ENCODE measurements at regions not wholly inside any gene's neighbourhood (a gene's known extent, or its start where the extent isn't known, plus 50 kb on each side); places are given as distances from the start of the nearest gene placed in this dataset.

DNA sequence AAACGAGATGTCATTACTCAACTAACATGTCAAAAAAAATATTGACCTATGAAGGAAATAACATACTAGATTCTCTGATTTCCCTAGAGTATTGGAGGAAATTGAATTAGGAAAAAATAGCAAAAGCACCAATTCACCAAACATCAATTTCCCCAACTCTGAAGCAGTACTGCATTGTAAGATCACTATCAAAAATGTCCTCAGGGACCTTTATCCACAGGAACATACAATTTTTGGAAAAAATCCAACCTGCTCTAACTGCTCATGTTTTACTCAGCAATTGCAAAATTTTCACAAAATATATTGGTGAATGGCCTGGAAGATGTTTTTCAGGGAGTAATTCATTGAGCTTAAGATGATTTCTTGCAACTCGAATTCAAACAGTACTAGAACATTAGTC lies 239.0 kb upstream of the GIMD1 start:
- H3K36me3 ChIP-seq (ENCODE audit: control insufficient read depth in 1 of 2, insufficient read depth in 2 of 2, low read length in 2 of 2) = no peaks in the 10 kb centered on the region
- no peak overlapping the region for H3K27ac ChIP-seq (ENCODE audit: low read depth, low read length)
- no peaks in the 10 kb centered on the region for H3K9me3 ChIP-seq (ENCODE audit: control insufficient read depth in 1 of 2, low read length in 2 of 2)

DNA sequence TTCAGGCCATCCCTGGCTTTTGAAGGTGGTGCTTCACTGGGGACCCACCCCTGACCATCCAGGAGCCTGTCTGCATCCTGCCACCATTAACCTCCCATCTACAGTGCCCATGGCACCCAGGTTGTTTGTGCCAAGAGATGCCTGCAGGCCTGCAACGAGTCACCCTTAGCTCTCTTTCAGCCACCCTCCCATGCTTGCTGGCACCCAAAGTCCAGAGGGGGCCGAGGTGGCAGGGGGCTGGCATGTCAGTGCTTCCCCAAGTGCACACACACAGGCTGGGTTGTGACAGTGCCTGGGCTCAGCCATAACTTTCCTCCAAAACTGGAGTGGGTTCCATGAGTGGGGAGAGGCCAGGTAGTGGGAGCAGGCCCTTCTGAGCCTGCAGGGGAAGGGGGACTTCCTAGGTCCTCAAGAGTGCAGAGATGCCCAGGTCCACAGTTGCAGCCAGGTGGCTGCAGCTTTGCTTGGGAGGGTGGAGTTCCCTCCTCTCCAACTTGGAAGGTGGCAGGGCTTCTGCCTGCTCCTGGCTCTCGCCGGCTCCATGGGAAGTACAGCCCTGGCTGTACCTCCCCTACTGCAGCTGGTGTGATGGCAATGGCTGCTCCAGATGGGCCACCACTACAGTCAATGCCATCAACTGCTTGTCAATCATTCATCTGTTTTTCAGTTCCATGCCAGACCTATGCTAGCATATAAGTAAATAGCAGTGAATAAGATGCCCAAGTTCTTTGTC lies 235.9 kb upstream of the GIMD1 start:
- Histone ChIP-seq H3K9me3 (ENCODE audit: control insufficient read depth in 1 of 2, low read length in 2 of 2) (no peaks in the 10 kb centered on the region), H3K27ac (ENCODE audit: low read depth, low read length) (no peak overlapping the region)

More for the DNA sequence above, 239.0 kb upstream of the GIMD1 start:
- no peaks in the 10 kb centered on the region for H3K27me3 ChIP-seq (ENCODE audit: control insufficient read depth in 1 of 2, insufficient read depth in 2 of 2, low read length in 2 of 2)
- no peak overlapping the region for H3K9ac ChIP-seq (ENCODE audit: low read depth in 1 of 2, low read length in 2 of 2)
- no peak overlapping the region for H3K4me3 ChIP-seq (ENCODE audit: low read depth in 1 of 2, low read length in 2 of 2)
- no peaks in the 10 kb centered on the region for H3K4me1 ChIP-seq (ENCODE audit: control insufficient read depth in 1 of 2, insufficient read depth in 2 of 2, low read length in 2 of 2)

DNA sequence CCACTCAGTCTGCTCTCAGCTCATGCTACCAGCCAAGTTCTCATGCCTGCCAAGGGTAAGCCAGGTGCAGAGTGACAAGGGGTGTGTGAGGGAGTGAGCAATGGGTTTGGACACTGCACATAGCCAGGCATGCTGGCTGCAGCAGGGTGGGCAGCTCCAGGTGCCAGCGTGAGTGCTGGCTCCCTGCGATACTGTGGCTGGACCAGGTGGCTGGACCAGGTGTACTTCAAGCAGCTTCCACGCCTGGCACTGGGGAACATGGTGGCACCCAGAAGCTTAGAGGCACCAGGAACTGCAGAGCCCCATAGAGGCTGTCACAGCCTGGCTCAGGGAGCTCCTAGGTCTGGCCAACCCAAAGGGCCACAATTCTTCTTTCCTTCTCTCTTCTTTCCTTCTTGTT lies 234.9 kb upstream of the GIMD1 start:
- no peaks in the 10 kb centered on the region for H3K4me1 ChIP-seq (ENCODE audit: control insufficient read depth in 1 of 2, insufficient read depth in 2 of 2, low read length in 2 of 2)
- no peak overlapping the region for H3K27ac ChIP-seq (ENCODE audit: low read depth, low read length)
- no peaks in the 10 kb centered on the region for H3K36me3 ChIP-seq (ENCODE audit: control insufficient read depth in 1 of 2, insufficient read depth in 2 of 2, low read length in 2 of 2)
- H3K27me3 ChIP-seq (ENCODE audit: control insufficient read depth in 1 of 2, insufficient read depth in 2 of 2, low read length in 2 of 2) = no peaks in the 10 kb centered on the region
- H3K9ac ChIP-seq (ENCODE audit: low read depth in 1 of 2, low read length in 2 of 2) = no peak overlapping the region
- H3K9me3 ChIP-seq (ENCODE audit: control insufficient read depth in 1 of 2, low read length in 2 of 2) = no peaks in the 10 kb centered on the region
- H3K4me3 ChIP-seq (ENCODE audit: low read depth in 1 of 2, low read length in 2 of 2) = no peak overlapping the region

More for the DNA sequence above, 235.9 kb upstream of the GIMD1 start:
- Histone ChIP-seq H3K36me3 (ENCODE audit: control insufficient read depth in 1 of 2, insufficient read depth in 2 of 2, low read length in 2 of 2) (no peaks in the 10 kb centered on the region), H3K27me3 (ENCODE audit: control insufficient read depth in 1 of 2, insufficient read depth in 2 of 2, low read length in 2 of 2) (no peaks in the 10 kb centered on the region), H3K9ac (ENCODE audit: low read depth in 1 of 2, low read length in 2 of 2) (no peak overlapping the region), H3K4me1 (ENCODE audit: control insufficient read depth in 1 of 2, insufficient read depth in 2 of 2, low read length in 2 of 2) (no peaks in the 10 kb centered on the region), H3K4me3 (ENCODE audit: low read depth in 1 of 2, low read length in 2 of 2) (no peak overlapping the region)

- Histone ChIP-seq H3K4me1 (ENCODE audit: control insufficient read depth in 1 of 2, insufficient read depth in 2 of 2, low read length in 2 of 2) (no peaks in the 10 kb centered on the region), H3K27me3 (ENCODE audit: control insufficient read depth in 1 of 2, insufficient read depth in 2 of 2, low read length in 2 of 2) (no peaks in the 10 kb centered on the region), H3K9me3 (ENCODE audit: control insufficient read depth in 1 of 2, low read length in 2 of 2) (no peaks in the 10 kb centered on the region), H3K4me3 (ENCODE audit: low read depth in 1 of 2, low read length in 2 of 2) (no peak overlapping the region), H3K27ac (ENCODE audit: low read depth, low read length) (no peak overlapping the region), H3K9ac (ENCODE audit: low read depth in 1 of 2, low read length in 2 of 2) (no peak overlapping the region), H3K36me3 (ENCODE audit: control insufficient read depth in 1 of 2, insufficient read depth in 2 of 2, low read length in 2 of 2) (no peaks in the 10 kb centered on the region)
Observed at GRCh38 chr4:106602711-106603110, 234.1 kb upstream of the GIMD1 start.

GRCh38 chr4:106601519-106601918 lies 232.9 kb upstream of the GIMD1 start:
- H3K36me3 ChIP-seq (ENCODE audit: control insufficient read depth in 1 of 2, insufficient read depth in 2 of 2, low read length in 2 of 2) = no peaks in the 10 kb centered on the region
- no peak overlapping the region for H3K9ac ChIP-seq (ENCODE audit: low read depth in 1 of 2, low read length in 2 of 2)
- no peak overlapping the region for H3K4me3 ChIP-seq (ENCODE audit: low read depth in 1 of 2, low read length in 2 of 2)
- no peaks in the 10 kb centered on the region for H3K9me3 ChIP-seq (ENCODE audit: control insufficient read depth in 1 of 2, low read length in 2 of 2)
- H3K27me3 ChIP-seq (ENCODE audit: control insufficient read depth in 1 of 2, insufficient read depth in 2 of 2, low read length in 2 of 2) = no peaks in the 10 kb centered on the region
- no peaks in the 10 kb centered on the region for H3K4me1 ChIP-seq (ENCODE audit: control insufficient read depth in 1 of 2, insufficient read depth in 2 of 2, low read length in 2 of 2)
- no peak overlapping the region for H3K27ac ChIP-seq (ENCODE audit: low read depth, low read length)

- Histone ChIP-seq H3K4me3 (ENCODE audit: low read depth in 1 of 2, low read length in 2 of 2) (no peak overlapping the region), H3K27ac (ENCODE audit: low read depth, low read length) (no peak overlapping the region), H3K9me3 (ENCODE audit: control insufficient read depth in 1 of 2, low read length in 2 of 2) (no peaks in the 10 kb centered on the region), H3K27me3 (ENCODE audit: control insufficient read depth in 1 of 2, insufficient read depth in 2 of 2, low read length in 2 of 2) (no peaks in the 10 kb centered on the region), H3K36me3 (ENCODE audit: control insufficient read depth in 1 of 2, insufficient read depth in 2 of 2, low read length in 2 of 2) (no peaks in the 10 kb centered on the region), H3K4me1 (ENCODE audit: control insufficient read depth in 1 of 2, insufficient read depth in 2 of 2, low read length in 2 of 2) (no peaks in the 10 kb centered on the region), H3K9ac (ENCODE audit: low read depth in 1 of 2, low read length in 2 of 2) (no peak overlapping the region)
Observed at GRCh38 chr4:106595906-106596305, 227.3 kb upstream of the GIMD1 start.

- no peak overlapping the region for H3K4me3 ChIP-seq (ENCODE audit: low read depth in 1 of 2, low read length in 2 of 2)
- no peaks in the 10 kb centered on the region for H3K4me1 ChIP-seq (ENCODE audit: control insufficient read depth in 1 of 2, insufficient read depth in 2 of 2, low read length in 2 of 2)
- no peaks in the 10 kb centered on the region for H3K9me3 ChIP-seq (ENCODE audit: control insufficient read depth in 1 of 2, low read length in 2 of 2)
- H3K27me3 ChIP-seq (ENCODE audit: control insufficient read depth in 1 of 2, insufficient read depth in 2 of 2, low read length in 2 of 2) = no peaks in the 10 kb centered on the region
- no peak overlapping the region for H3K27ac ChIP-seq (ENCODE audit: low read depth, low read length)
- no peak overlapping the region for H3K9ac ChIP-seq (ENCODE audit: low read depth in 1 of 2, low read length in 2 of 2)
- H3K36me3 ChIP-seq (ENCODE audit: control insufficient read depth in 1 of 2, insufficient read depth in 2 of 2, low read length in 2 of 2) = no peaks in the 10 kb centered on the region
Observed at GRCh38 chr4:106594291-106594952, 225.8 kb upstream of the GIMD1 start.

- H3K36me3 ChIP-seq (ENCODE audit: control insufficient read depth in 1 of 2, insufficient read depth in 2 of 2, low read length in 2 of 2) = no peaks in the 10 kb centered on the region
- H3K9me3 ChIP-seq (ENCODE audit: control insufficient read depth in 1 of 2, low read length in 2 of 2) = no peaks in the 10 kb centered on the region
- H3K27me3 ChIP-seq (ENCODE audit: control insufficient read depth in 1 of 2, insufficient read depth in 2 of 2, low read length in 2 of 2) = no peaks in the 10 kb centered on the region
- H3K9ac ChIP-seq (ENCODE audit: low read depth in 1 of 2, low read length in 2 of 2) = no peak overlapping the region
- no peaks in the 10 kb centered on the region for H3K4me1 ChIP-seq (ENCODE audit: control insufficient read depth in 1 of 2, insufficient read depth in 2 of 2, low read length in 2 of 2)
- H3K4me3 ChIP-seq (ENCODE audit: low read depth in 1 of 2, low read length in 2 of 2) = no peak overlapping the region
- H3K27ac ChIP-seq (ENCODE audit: low read depth, low read length) = no peak overlapping the region
Observed at GRCh38 chr4:106588891-106589290, 220.3 kb upstream of the GIMD1 start.

- Histone ChIP-seq H3K27ac (ENCODE audit: low read depth, low read length) (no peak overlapping the region), H3K9ac (ENCODE audit: low read depth in 1 of 2, low read length in 2 of 2) (no peak overlapping the region)
Observed at GRCh38 chr4:106587558-106587957, 219.0 kb upstream of the GIMD1 start.

GRCh38 chr4:106585915-106586349 lies 217.4 kb upstream of the GIMD1 start:
- Histone ChIP-seq H3K4me1 (ENCODE audit: control insufficient read depth in 1 of 2, insufficient read depth in 2 of 2, low read length in 2 of 2) (no peaks in the 10 kb centered on the region), H3K9ac (ENCODE audit: low read depth in 1 of 2, low read length in 2 of 2) (no peak overlapping the region), H3K27me3 (ENCODE audit: control insufficient read depth in 1 of 2, insufficient read depth in 2 of 2, low read length in 2 of 2) (no peaks in the 10 kb centered on the region), H3K36me3 (ENCODE audit: control insufficient read depth in 1 of 2, insufficient read depth in 2 of 2, low read length in 2 of 2) (no peaks in the 10 kb centered on the region), H3K4me3 (ENCODE audit: low read depth in 1 of 2, low read length in 2 of 2) (no peak overlapping the region), H3K27ac (ENCODE audit: low read depth, low read length) (no peak overlapping the region), H3K9me3 (ENCODE audit: control insufficient read depth in 1 of 2, low read length in 2 of 2) (no peaks in the 10 kb centered on the region)

More at GRCh38 chr4:106587558-106587957, 219.0 kb upstream of the GIMD1 start:
- Histone ChIP-seq H3K27me3 (ENCODE audit: control insufficient read depth in 1 of 2, insufficient read depth in 2 of 2, low read length in 2 of 2) (no peaks in the 10 kb centered on the region), H3K9me3 (ENCODE audit: control insufficient read depth in 1 of 2, low read length in 2 of 2) (no peaks in the 10 kb centered on the region), H3K4me1 (ENCODE audit: control insufficient read depth in 1 of 2, insufficient read depth in 2 of 2, low read length in 2 of 2) (no peaks in the 10 kb centered on the region), H3K36me3 (ENCODE audit: control insufficient read depth in 1 of 2, insufficient read depth in 2 of 2, low read length in 2 of 2) (no peaks in the 10 kb centered on the region), H3K4me3 (ENCODE audit: low read depth in 1 of 2, low read length in 2 of 2) (no peak overlapping the region)

Measured in duodenal mucosa (tissue), 2 donors.